ENCODE measurements at regions not wholly inside any gene's neighbourhood (a gene's known extent, or its start where the extent isn't known, plus 50 kb on each side); places are given as distances from the start of the nearest gene placed in this dataset.

DNA sequence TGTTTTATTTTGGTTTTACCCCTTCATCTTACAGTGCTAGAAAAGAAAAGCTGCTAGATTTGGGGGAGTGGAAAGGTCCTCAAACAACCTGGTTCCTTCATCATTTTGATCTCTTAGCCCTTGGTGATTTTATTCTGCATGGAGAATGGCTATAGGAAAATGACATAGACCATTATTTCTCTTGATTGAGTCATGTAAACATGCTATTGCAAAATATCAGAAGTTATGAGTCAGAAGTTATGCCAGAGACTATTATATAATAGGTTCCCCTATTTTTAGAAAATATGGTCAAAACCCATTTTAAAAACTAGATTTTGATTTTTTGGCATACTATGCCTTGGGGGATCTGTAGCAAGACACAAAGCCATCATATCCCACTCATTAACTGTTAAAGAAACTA lies 83.7 kb upstream of the FAM9C start:
- H3K4me3 ChIP-seq (ENCODE audit: low read length), result no peak overlapping the region

GRCh38 chrX:13126775-13127174 lies 82.4 kb upstream of the FAM9C start:
- no peaks in the 10 kb centered on the region for H3K27me3 ChIP-seq (ENCODE audit: control insufficient read depth, insufficient read depth, low read length)
- H3K9me3 ChIP-seq (ENCODE audit: control insufficient read depth, low read length), result no peaks in the 10 kb centered on the region
- H3K4me1 ChIP-seq (ENCODE audit: control insufficient read depth, insufficient read depth, low read length), result peaks cover 22% of the 10 kb centered on the region
- no peaks in the 10 kb centered on the region for H3K36me3 ChIP-seq (ENCODE audit: control insufficient read depth, insufficient read depth, low read length)
- H3K4me3 ChIP-seq (ENCODE audit: low read length), result no peak overlapping the region
- H3K9ac ChIP-seq (ENCODE audit: low read length), result no peak overlapping the region

More for the DNA sequence above, 83.7 kb upstream of the FAM9C start:
- H3K9me3 ChIP-seq (ENCODE audit: control insufficient read depth, low read length), result no peaks in the 10 kb centered on the region
- no peak overlapping the region for H3K9ac ChIP-seq (ENCODE audit: low read length)
- no peaks in the 10 kb centered on the region for H3K27me3 ChIP-seq (ENCODE audit: control insufficient read depth, insufficient read depth, low read length)
- no peaks in the 10 kb centered on the region for H3K36me3 ChIP-seq (ENCODE audit: control insufficient read depth, insufficient read depth, low read length)
- H3K4me1 ChIP-seq (ENCODE audit: control insufficient read depth, insufficient read depth, low read length), result peaks cover 21% of the 10 kb centered on the region

DNA sequence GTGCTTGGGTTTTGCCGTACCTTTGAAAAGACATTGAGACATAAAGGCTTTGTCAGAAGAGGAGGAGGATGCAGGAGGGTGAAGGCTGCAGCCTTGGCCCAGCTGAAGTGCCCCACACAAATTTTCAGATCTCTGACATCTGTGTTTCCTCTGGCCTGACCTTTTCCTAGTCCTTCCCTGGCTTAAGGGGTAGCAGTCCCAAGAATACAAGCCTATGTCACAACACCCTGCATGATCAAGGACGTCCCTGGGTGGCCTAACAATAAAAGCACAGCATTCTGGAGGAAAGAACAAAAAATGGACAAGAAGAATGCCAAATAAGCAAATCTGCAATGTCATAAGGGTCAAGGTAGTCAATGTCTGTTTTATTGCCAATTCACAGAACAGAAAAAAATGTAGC lies 80.8 kb upstream of the FAM9C start:
- Histone ChIP-seq H3K36me3 (ENCODE audit: control insufficient read depth, insufficient read depth, low read length) (no peaks in the 10 kb centered on the region), H3K4me3 (ENCODE audit: low read length) (no peak overlapping the region), H3K9me3 (ENCODE audit: control insufficient read depth, low read length) (no peaks in the 10 kb centered on the region), H3K27me3 (ENCODE audit: control insufficient read depth, insufficient read depth, low read length) (no peaks in the 10 kb centered on the region), H3K4me1 (ENCODE audit: control insufficient read depth, insufficient read depth, low read length) (peaks cover 30% of the 10 kb centered on the region), H3K9ac (ENCODE audit: low read length) (no peak overlapping the region)

DNA sequence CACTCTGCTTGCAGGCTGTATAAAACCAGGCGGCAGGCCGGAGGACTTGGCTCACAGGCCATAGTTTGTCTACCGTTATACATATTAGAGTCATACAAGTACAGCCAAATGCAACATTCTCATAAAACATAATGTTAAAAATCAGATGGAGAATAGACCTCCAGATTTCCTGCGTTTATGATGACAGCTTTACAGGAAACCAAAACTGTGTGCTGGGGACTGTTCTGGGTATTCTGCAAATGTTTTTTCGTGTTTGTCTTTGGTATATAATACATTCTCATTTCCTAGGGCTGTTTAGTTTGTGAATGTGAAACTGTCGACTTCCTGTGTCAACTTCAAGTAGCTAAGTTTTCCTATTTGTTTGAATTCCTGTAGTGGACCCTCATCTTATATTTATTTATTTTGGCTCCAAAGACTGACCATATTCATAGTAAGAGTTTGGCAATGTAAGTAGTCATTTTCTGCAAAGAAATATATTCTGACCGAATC lies 79.5 kb upstream of the FAM9C start:
- Histone ChIP-seq H3K36me3 (ENCODE audit: control insufficient read depth, insufficient read depth, low read length) (no peaks in the 10 kb centered on the region), H3K4me3 (ENCODE audit: low read length) (no peak overlapping the region), H3K4me1 (ENCODE audit: control insufficient read depth, insufficient read depth, low read length) (peaks cover 39% of the 10 kb centered on the region), H3K9ac (ENCODE audit: low read length) (no peak overlapping the region), H3K9me3 (ENCODE audit: control insufficient read depth, low read length) (no peaks in the 10 kb centered on the region), H3K27me3 (ENCODE audit: control insufficient read depth, insufficient read depth, low read length) (no peaks in the 10 kb centered on the region)

- Histone ChIP-seq H3K9ac (ENCODE audit: low read length) (no peak overlapping the region), H3K36me3 (ENCODE audit: control insufficient read depth, insufficient read depth, low read length) (no peaks in the 10 kb centered on the region), H3K27me3 (ENCODE audit: control insufficient read depth, insufficient read depth, low read length) (no peaks in the 10 kb centered on the region), H3K4me1 (ENCODE audit: control insufficient read depth, insufficient read depth, low read length) (peaks cover 39% of the 10 kb centered on the region), H3K4me3 (ENCODE audit: low read length) (no peak overlapping the region), H3K9me3 (ENCODE audit: control insufficient read depth, low read length) (no peaks in the 10 kb centered on the region)
Observed at GRCh38 chrX:13123247-13123856, 78.9 kb upstream of the FAM9C start.

DNA sequence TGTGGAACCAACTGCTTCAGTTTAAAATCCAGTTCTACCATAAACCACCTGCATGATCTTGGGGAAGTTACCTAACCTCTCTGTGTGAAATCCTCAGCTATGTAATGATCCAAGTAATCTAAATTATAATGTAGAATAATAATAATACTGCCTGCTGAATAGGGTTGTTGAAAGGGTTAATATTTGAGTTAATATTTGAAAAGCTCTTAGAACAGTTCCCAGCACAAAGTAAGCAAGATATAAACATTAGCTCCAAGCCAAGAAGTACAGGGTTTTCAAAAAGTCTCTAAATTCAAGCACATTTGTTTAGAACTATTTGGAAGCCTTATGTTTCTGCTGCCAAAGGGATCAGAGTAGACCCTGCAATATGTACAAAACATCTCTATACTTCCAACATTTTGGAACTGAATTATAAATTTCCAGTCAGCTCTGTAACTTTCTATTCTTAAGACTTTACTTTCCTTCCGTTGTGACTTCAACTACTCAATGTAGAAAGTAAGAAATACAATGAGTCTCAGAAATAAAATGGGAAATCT lies 76.7 kb upstream of the FAM9C start:
- Histone ChIP-seq H3K27me3 (ENCODE audit: control insufficient read depth, insufficient read depth, low read length) (no peaks in the 10 kb centered on the region), H3K9me3 (ENCODE audit: control insufficient read depth, low read length) (no peaks in the 10 kb centered on the region), H3K4me1 (ENCODE audit: control insufficient read depth, insufficient read depth, low read length) (peaks cover 29% of the 10 kb centered on the region), H3K4me3 (ENCODE audit: low read length) (no peak overlapping the region), H3K36me3 (ENCODE audit: control insufficient read depth, insufficient read depth, low read length) (no peaks in the 10 kb centered on the region), H3K9ac (ENCODE audit: low read length) (no peak overlapping the region)

DNA sequence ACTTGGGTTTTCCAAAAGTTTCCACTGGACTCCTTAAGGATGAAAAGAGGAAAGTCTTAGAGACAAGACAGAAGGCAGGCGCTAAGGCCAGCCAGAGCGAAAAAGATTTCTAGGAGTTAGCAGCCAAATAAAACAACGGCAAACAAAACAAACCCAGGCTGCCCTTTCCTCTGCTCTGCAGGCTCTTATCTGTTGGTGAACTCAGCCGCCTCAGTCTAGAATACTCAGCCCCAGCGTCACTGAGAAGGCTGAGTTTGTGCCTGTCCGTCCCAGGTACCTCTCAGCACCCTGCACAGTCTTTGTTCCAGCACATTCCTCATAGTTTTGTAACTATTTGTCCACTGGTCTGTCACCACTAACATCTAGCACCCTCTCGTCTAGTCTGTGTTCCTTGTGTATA lies 75.6 kb upstream of the FAM9C start:
- H3K9me3 ChIP-seq (ENCODE audit: control insufficient read depth, low read length), result no peaks in the 10 kb centered on the region
- no peak overlapping the region for H3K4me3 ChIP-seq (ENCODE audit: low read length)
- H3K36me3 ChIP-seq (ENCODE audit: control insufficient read depth, insufficient read depth, low read length), result no peaks in the 10 kb centered on the region
- H3K9ac ChIP-seq (ENCODE audit: low read length), result peak overlapping the region; percentile 64
- no peaks in the 10 kb centered on the region for H3K27me3 ChIP-seq (ENCODE audit: control insufficient read depth, insufficient read depth, low read length)
- H3K4me1 ChIP-seq (ENCODE audit: control insufficient read depth, insufficient read depth, low read length), result peaks cover 29% of the 10 kb centered on the region

DNA sequence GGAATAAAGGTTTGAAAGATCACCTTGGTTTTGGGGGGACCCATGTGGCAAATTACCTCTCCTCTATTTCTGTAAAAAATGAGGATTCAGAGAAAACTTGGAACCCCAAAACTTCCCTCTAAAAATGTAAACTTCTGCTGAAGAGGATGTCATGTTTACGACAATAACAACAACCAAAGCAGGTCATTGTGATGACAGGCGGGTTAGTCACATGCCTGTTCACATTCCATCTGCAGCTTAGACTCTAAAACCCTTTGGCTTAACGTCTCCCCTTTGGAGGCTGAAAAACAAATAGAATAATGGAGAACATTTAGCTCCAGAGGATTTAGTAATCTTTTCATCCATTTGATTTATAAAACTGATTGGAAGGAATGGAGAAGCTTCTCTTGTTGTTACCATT lies 75.0 kb upstream of the FAM9C start:
- Histone ChIP-seq H3K4me1 (ENCODE audit: control insufficient read depth, insufficient read depth, low read length) (peaks cover 29% of the 10 kb centered on the region), H3K36me3 (ENCODE audit: control insufficient read depth, insufficient read depth, low read length) (no peaks in the 10 kb centered on the region), H3K9me3 (ENCODE audit: control insufficient read depth, low read length) (no peaks in the 10 kb centered on the region), H3K9ac (ENCODE audit: low read length) (peak overlapping the region; percentile 64), H3K4me3 (ENCODE audit: low read length) (no peak overlapping the region), H3K27me3 (ENCODE audit: control insufficient read depth, insufficient read depth, low read length) (no peaks in the 10 kb centered on the region)

DNA sequence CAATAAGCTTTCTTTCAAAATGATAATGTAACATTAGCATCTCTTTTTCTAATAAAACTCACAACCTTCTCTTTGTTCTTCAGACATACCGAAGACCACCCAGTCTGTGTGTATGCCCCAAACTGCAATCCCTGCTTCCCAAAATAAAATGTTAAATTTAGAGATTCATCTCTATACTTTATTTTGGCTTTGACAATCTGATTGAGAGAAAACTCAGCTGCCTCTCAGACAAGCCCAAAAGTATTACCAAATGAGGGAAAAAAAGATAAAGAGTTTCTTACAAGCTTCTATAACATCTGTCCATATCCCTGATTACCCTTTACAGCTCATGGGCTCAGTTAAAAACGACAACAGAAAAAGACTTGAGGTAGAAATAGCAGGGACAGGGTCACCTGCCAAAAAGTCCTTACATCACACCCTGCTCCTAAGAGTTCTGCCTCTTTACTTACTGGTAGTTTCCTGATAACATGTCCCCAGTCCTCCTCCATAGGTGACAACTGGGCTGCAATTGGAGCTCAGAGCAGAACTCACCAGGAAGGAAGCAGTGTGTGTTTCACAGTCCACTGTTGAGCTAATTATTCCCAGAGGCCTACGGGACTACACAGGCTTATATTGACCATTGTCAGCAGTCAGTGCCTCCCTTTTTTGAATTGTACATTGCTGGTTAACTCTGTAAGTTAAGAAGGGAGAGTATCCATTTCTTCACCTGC lies 70.9 kb upstream of the FAM9C start:
- H3K27me3 ChIP-seq (ENCODE audit: control insufficient read depth, insufficient read depth, low read length), result no peaks in the 10 kb centered on the region
- no peaks in the 10 kb centered on the region for H3K9me3 ChIP-seq (ENCODE audit: control insufficient read depth, low read length)
- H3K4me3 ChIP-seq (ENCODE audit: low read length), result no peak overlapping the region
- H3K36me3 ChIP-seq (ENCODE audit: control insufficient read depth, insufficient read depth, low read length), result no peaks in the 10 kb centered on the region
- H3K9ac ChIP-seq (ENCODE audit: low read length), result no peak overlapping the region
- peaks cover 10% of the 10 kb centered on the region for H3K4me1 ChIP-seq (ENCODE audit: control insufficient read depth, insufficient read depth, low read length)

GRCh38 chrX:13112499-13112898 lies 68.1 kb upstream of the FAM9C start:
- H3K27me3 ChIP-seq (ENCODE audit: control insufficient read depth, insufficient read depth, low read length), result no peaks in the 10 kb centered on the region
- H3K4me1 ChIP-seq (ENCODE audit: control insufficient read depth, insufficient read depth, low read length), result peaks cover 8% of the 10 kb centered on the region
- H3K9ac ChIP-seq (ENCODE audit: low read length), result no peak overlapping the region
- no peak overlapping the region for H3K4me3 ChIP-seq (ENCODE audit: low read length)
- no peaks in the 10 kb centered on the region for H3K9me3 ChIP-seq (ENCODE audit: control insufficient read depth, low read length)
- H3K36me3 ChIP-seq (ENCODE audit: control insufficient read depth, insufficient read depth, low read length), result no peaks in the 10 kb centered on the region

- H3K4me3 ChIP-seq (ENCODE audit: low read length), result no peak overlapping the region
- no peak overlapping the region for H3K9ac ChIP-seq (ENCODE audit: low read length)
- H3K36me3 ChIP-seq (ENCODE audit: control insufficient read depth, insufficient read depth, low read length), result no peaks in the 10 kb centered on the region
- H3K27me3 ChIP-seq (ENCODE audit: control insufficient read depth, insufficient read depth, low read length), result no peaks in the 10 kb centered on the region
- peaks cover 8% of the 10 kb centered on the region for H3K4me1 ChIP-seq (ENCODE audit: control insufficient read depth, insufficient read depth, low read length)
- no peaks in the 10 kb centered on the region for H3K9me3 ChIP-seq (ENCODE audit: control insufficient read depth, low read length)
Observed at GRCh38 chrX:13110433-13111324, 66.3 kb upstream of the FAM9C start.

- H3K9me3 ChIP-seq (ENCODE audit: control insufficient read depth, low read length), result no peaks in the 10 kb centered on the region
- H3K36me3 ChIP-seq (ENCODE audit: control insufficient read depth, insufficient read depth, low read length), result no peaks in the 10 kb centered on the region
- H3K27me3 ChIP-seq (ENCODE audit: control insufficient read depth, insufficient read depth, low read length), result no peaks in the 10 kb centered on the region
- H3K4me1 ChIP-seq (ENCODE audit: control insufficient read depth, insufficient read depth, low read length), result peaks cover 8% of the 10 kb centered on the region
- H3K9ac ChIP-seq (ENCODE audit: low read length), result no peak overlapping the region
- H3K4me3 ChIP-seq (ENCODE audit: low read length), result no peak overlapping the region
Observed at GRCh38 chrX:13109817-13110216, 65.4 kb upstream of the FAM9C start.
